Cardiac muscle cell (in vitro differentiated cells and primary cell): ENCODE measurements at regions not wholly inside any gene's neighbourhood (a gene's known extent, or its start where the extent isn't known, plus 50 kb on each side); places are given as distances from the start of the nearest gene placed in this dataset.
A peak's percentile ranks its signal among the peaks of the same experiment; 100 is the strongest.

ENCODE experiments used
- DNase-seq, 2 donors: peaks; one replicate each; pipeline versions ENCODE4 v3.0.0 to v3.0.0-alpha.2; 2010 to 2017; ENCODE audit warnings: low read depth in 1 of 2, low spot score in 1 of 2
- H3K27ac ChIP-seq: fragments of 200-600 bp; sonication (generic); 2 replicates; pipeline ENCODE4 v1.5.1; 2016
- H3K27me3 ChIP-seq: fragments of 200-600 bp; sonication (generic); 2 replicates; pipeline ENCODE4 v1.6.0; 2016; ENCODE audit warnings: control low read depth
- H3K36me3 ChIP-seq: fragments of 200-600 bp; sonication (generic); 2 replicates; pipeline ENCODE4 v1.5.1; 2016; ENCODE audit warnings: control low read depth
- H3K4me1 ChIP-seq: fragments of 200-600 bp; sonication (generic); 2 replicates; pipeline ENCODE4 v1.8.1; 2017; ENCODE audit warnings: low read depth, mild to moderate bottlenecking, mixed run types
- H3K4me3 ChIP-seq: fragments of 200-600 bp; sonication (generic); 2 replicates; pipeline ENCODE4 v1.5.1; 2016; ENCODE audit warnings: mild to moderate bottlenecking
- H3K9me3 ChIP-seq: fragments of 200-600 bp; sonication (generic); 2 replicates; pipeline ENCODE4 v1.5.1; 2017; ENCODE audit warnings: low read depth, mild to moderate bottlenecking, control low read depth
- TF ChIP-seq, protein P1 (sequence below): IDR thresholded peaks from 2 replicates; pipeline ENCODE4 v1.5.1; 2012; ENCODE audit warnings: low read depth, mild to moderate bottlenecking, low read length

DNA sequence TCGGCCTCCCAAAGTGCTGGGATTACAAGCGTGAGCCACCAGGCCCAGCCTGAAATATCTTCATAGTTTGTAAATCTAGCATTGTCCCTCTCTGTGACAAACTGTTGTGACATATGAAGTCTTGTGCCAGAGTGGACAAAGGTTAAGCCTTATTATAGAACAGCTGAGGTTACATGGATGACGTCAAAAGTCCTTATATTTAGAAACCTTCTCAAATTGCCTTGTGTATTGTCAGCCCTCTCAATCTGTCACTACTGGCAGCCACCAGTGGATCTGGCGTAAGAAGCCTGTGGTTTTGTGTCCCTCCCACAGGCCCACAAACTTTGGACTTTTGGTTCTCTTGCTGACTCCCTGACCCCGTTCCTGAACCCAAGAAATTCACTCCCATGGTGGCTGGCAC, 79.4 kb upstream of the CCDC112 start:
- peak overlapping the region; percentile 57 for H3K27ac ChIP-seq
- H3K4me3 ChIP-seq: no peak overlapping the region
- H3K27me3 ChIP-seq: no peaks in the 10 kb centered on the region
- DNase-seq: peak in 1 of 2 donors; percentile 44
- H3K36me3 ChIP-seq: no peaks in the 10 kb centered on the region
- TF ChIP-seq, protein P1, sequence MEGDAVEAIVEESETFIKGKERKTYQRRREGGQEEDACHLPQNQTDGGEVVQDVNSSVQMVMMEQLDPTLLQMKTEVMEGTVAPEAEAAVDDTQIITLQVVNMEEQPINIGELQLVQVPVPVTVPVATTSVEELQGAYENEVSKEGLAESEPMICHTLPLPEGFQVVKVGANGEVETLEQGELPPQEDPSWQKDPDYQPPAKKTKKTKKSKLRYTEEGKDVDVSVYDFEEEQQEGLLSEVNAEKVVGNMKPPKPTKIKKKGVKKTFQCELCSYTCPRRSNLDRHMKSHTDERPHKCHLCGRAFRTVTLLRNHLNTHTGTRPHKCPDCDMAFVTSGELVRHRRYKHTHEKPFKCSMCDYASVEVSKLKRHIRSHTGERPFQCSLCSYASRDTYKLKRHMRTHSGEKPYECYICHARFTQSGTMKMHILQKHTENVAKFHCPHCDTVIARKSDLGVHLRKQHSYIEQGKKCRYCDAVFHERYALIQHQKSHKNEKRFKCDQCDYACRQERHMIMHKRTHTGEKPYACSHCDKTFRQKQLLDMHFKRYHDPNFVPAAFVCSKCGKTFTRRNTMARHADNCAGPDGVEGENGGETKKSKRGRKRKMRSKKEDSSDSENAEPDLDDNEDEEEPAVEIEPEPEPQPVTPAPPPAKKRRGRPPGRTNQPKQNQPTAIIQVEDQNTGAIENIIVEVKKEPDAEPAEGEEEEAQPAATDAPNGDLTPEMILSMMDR: no peak
- H3K9me3 ChIP-seq: no peaks in the 10 kb centered on the region
- no peaks in the 10 kb centered on the region for H3K4me1 ChIP-seq

DNA sequence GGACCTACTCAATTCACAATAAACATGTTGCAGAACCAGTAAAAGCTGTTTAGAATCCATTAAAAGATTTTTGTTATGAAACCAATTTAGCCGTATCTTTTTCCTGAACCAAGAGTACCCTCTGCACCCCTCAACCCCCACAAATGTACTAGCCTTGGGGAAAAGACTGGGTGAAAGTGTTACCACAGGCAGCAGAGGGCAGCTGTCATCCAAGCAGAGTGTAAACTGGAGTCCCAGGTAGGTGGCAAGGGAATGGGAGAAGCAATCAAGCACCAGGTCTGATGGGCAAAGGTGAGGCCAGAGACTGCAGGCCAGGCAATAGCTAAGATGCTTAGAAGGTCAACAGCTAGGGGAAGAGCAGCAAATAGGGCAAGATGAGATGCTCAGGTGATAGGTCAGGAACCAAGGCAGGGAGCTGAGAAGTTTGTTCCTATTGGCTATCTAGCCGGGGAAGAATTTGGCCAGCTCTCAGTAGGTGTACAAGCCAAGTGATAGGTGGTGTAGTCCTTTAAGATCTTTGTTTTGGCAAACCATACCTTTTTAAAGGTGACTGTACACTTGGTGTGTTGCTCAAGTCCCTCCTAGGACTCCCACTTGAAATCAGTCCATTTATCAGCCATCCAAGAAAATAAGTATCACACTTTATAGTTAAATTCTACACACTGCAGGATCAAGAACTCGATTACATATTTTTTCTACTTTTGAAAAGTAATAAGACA, 77.8 kb upstream of the CCDC112 start:
- no peak overlapping the region for H3K4me3 ChIP-seq
- H3K9me3 ChIP-seq: no peaks in the 10 kb centered on the region
- no peaks in the 10 kb centered on the region for H3K36me3 ChIP-seq
- no peak for DNase-seq
- H3K27me3 ChIP-seq: no peaks in the 10 kb centered on the region
- no peak overlapping the region for H3K27ac ChIP-seq
- TF ChIP-seq, protein P1: no peak
- H3K4me1 ChIP-seq: no peaks in the 10 kb centered on the region

- H3K4me1 ChIP-seq: no peaks in the 10 kb centered on the region
- H3K9me3 ChIP-seq: no peaks in the 10 kb centered on the region
- TF ChIP-seq, protein P1: no peak
- H3K4me3 ChIP-seq: no peak overlapping the region
- peak in 1 of 2 donors; percentile 33 for DNase-seq
- no peaks in the 10 kb centered on the region for H3K27me3 ChIP-seq
- H3K27ac ChIP-seq: no peak overlapping the region
- no peaks in the 10 kb centered on the region for H3K36me3 ChIP-seq
Measured at GRCh38 chr5:115372146-115372545, 75.7 kb upstream of the CCDC112 start.

- Histone ChIP-seq H3K36me3 (no peaks in the 10 kb centered on the region), H3K27ac (no peak overlapping the region), H3K4me1 (no peaks in the 10 kb centered on the region), H3K4me3 (no peak overlapping the region), H3K9me3 (no peaks in the 10 kb centered on the region), H3K27me3 (no peaks in the 10 kb centered on the region)
- TF ChIP-seq, protein P1: no peak
- no peak for DNase-seq
Measured at GRCh38 chr5:115369430-115370144, 73.1 kb upstream of the CCDC112 start.

- Histone ChIP-seq H3K4me3 (no peak overlapping the region), H3K36me3 (no peaks in the 10 kb centered on the region), H3K27ac (no peak overlapping the region), H3K4me1 (no peaks in the 10 kb centered on the region), H3K27me3 (no peaks in the 10 kb centered on the region), H3K9me3 (no peaks in the 10 kb centered on the region)
- TF ChIP-seq, protein P1: peak; percentile 14
- peak in 1 of 2 donors; percentile 92 for DNase-seq
Measured at GRCh38 chr5:115366223-115366622, 69.8 kb upstream of the CCDC112 start.
